ENCODE measurements at regions not wholly inside any gene's neighbourhood (a gene's known extent, or its start where the extent isn't known, plus 50 kb on each side); places are given as distances from the start of the nearest gene placed in this dataset.

GRCh38 chr3:70805061-70805889 is 492.8 kb upstream of the MDFIC2 start:
- ATAC-seq, result no peak
- DNase-seq (ENCODE audit: low spot score), result no peak

GRCh38 chr3:70803891-70804290 is 491.5 kb upstream of the MDFIC2 start:
- ATAC-seq (no peak), DNase-seq (ENCODE audit: low spot score) (no peak)

- DNase-seq (ENCODE audit: low spot score) (no peak), ATAC-seq (no peak)
These were observed 490.9 kb upstream of the MDFIC2 start for GRCh38 chr3:70803319-70803718.

GRCh38 chr3:70800951-70801350 is 488.5 kb upstream of the MDFIC2 start:
- DNase-seq (ENCODE audit: low spot score), result no peak
- no peak for ATAC-seq

GRCh38 chr3:70789878-70790277 is 477.4 kb upstream of the MDFIC2 start:
- ATAC-seq, result no peak
- DNase-seq (ENCODE audit: low spot score), result no peak

- no peak for DNase-seq (ENCODE audit: low spot score)
- no peak for ATAC-seq
These were observed 468.4 kb upstream of the MDFIC2 start for GRCh38 chr3:70780790-70781189.

GRCh38 chr3:70779296-70779695 is 466.9 kb upstream of the MDFIC2 start:
- ATAC-seq, result no peak
- no peak for DNase-seq (ENCODE audit: low spot score)

GRCh38 chr3:70776081-70776480 is 463.6 kb upstream of the MDFIC2 start:
- DNase-seq (ENCODE audit: low spot score) (no peak), ATAC-seq (no peak)

GRCh38 chr3:70775257-70775656 is 462.8 kb upstream of the MDFIC2 start:
- DNase-seq (ENCODE audit: low spot score) (no peak), ATAC-seq (no peak)

- DNase-seq (ENCODE audit: low spot score) (no peak), ATAC-seq (no peak)
These were observed 462.2 kb upstream of the MDFIC2 start for GRCh38 chr3:70774641-70775040.

- no peak for DNase-seq (ENCODE audit: low spot score)
- no peak for ATAC-seq
These were observed 459.1 kb upstream of the MDFIC2 start for GRCh38 chr3:70771426-70772147.

GRCh38 chr3:70770650-70771049 is 458.2 kb upstream of the MDFIC2 start:
- ATAC-seq (no peak), DNase-seq (ENCODE audit: low spot score) (no peak)

GRCh38 chr3:70766301-70766700 is 453.9 kb upstream of the MDFIC2 start:
- ATAC-seq, result no peak

GRCh38 chr3:70763894-70764293 is 451.5 kb upstream of the MDFIC2 start:
- no peak for ATAC-seq
- no peak for DNase-seq (ENCODE audit: low spot score)

More at GRCh38 chr3:70766301-70766700, 453.9 kb upstream of the MDFIC2 start:
- no peak for DNase-seq (ENCODE audit: low spot score)

GRCh38 chr3:70757658-70758057 is 445.2 kb upstream of the MDFIC2 start:
- no peak for DNase-seq (ENCODE audit: low spot score)
- no peak for ATAC-seq

GRCh38 chr3:70755526-70755925 is 443.1 kb upstream of the MDFIC2 start:
- DNase-seq (ENCODE audit: low spot score), result no peak
- no peak for ATAC-seq

- no peak for ATAC-seq
- DNase-seq (ENCODE audit: low spot score), result no peak
These were observed 441.9 kb upstream of the MDFIC2 start for GRCh38 chr3:70754314-70754713.

- no peak for DNase-seq (ENCODE audit: low spot score)
- ATAC-seq, result no peak
These were observed 441.1 kb upstream of the MDFIC2 start for GRCh38 chr3:70753572-70753971.

GRCh38 chr3:70752051-70752450 is 439.6 kb upstream of the MDFIC2 start:
- no peak for DNase-seq (ENCODE audit: low spot score)
- no peak for ATAC-seq

- DNase-seq (ENCODE audit: low spot score), result no peak
These were observed 436.7 kb upstream of the MDFIC2 start for GRCh38 chr3:70749122-70749521.

GRCh38 chr3:70748593-70748992 is 436.2 kb upstream of the MDFIC2 start:
- DNase-seq (ENCODE audit: low spot score), result no peak
- no peak for ATAC-seq

More at GRCh38 chr3:70749122-70749521, 436.7 kb upstream of the MDFIC2 start:
- ATAC-seq, result no peak

GRCh38 chr3:70747847-70748246 is 435.4 kb upstream of the MDFIC2 start:
- no peak for ATAC-seq

More at GRCh38 chr3:70747847-70748246, 435.4 kb upstream of the MDFIC2 start:
- DNase-seq (ENCODE audit: low spot score), result no peak

Data from left lobe of liver (tissue), 2 donors.